ENCODE measurements at regions not wholly inside any gene's neighbourhood (a gene's known extent, or its start where the extent isn't known, plus 50 kb on each side); places are given as distances from the start of the nearest gene placed in this dataset.

GRCh38 chr6:139482287-139482686 is 107.8 kb upstream of the CITED2 start:
- no peak for DNase-seq (ENCODE audit: low read depth in 2 of 2)

GRCh38 chr6:139480356-139481165 is 106.1 kb upstream of the CITED2 start:
- no peak for DNase-seq (ENCODE audit: low read depth in 2 of 2)

GRCh38 chr6:139479433-139480222 is 105.2 kb upstream of the CITED2 start:
- DNase-seq (ENCODE audit: low read depth in 2 of 2) = no peak

DNA sequence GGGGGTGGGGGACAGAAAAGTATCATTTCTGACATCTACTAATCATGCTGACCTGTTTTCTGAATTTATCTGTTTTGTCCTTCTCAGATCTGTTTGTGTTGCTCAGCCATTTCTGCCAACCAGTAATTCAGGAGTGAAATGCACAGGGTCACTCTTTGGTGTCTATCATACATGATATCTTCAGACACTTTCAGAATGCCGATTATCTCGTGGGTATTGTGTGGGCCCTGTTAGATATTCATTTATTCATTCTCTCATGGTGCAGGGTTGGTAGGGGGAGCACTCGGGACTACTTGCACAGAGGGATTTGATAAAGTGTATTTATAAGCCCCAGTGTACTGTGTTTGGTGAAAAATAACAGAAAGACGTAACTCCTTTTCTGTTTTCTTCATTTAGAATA is 101.2 kb upstream of the CITED2 start:
- no peak for DNase-seq (ENCODE audit: low read depth in 2 of 2)

- no peak for DNase-seq (ENCODE audit: low read depth in 2 of 2)
Measured at GRCh38 chr6:139475241-139475640, 100.8 kb upstream of the CITED2 start.

DNA sequence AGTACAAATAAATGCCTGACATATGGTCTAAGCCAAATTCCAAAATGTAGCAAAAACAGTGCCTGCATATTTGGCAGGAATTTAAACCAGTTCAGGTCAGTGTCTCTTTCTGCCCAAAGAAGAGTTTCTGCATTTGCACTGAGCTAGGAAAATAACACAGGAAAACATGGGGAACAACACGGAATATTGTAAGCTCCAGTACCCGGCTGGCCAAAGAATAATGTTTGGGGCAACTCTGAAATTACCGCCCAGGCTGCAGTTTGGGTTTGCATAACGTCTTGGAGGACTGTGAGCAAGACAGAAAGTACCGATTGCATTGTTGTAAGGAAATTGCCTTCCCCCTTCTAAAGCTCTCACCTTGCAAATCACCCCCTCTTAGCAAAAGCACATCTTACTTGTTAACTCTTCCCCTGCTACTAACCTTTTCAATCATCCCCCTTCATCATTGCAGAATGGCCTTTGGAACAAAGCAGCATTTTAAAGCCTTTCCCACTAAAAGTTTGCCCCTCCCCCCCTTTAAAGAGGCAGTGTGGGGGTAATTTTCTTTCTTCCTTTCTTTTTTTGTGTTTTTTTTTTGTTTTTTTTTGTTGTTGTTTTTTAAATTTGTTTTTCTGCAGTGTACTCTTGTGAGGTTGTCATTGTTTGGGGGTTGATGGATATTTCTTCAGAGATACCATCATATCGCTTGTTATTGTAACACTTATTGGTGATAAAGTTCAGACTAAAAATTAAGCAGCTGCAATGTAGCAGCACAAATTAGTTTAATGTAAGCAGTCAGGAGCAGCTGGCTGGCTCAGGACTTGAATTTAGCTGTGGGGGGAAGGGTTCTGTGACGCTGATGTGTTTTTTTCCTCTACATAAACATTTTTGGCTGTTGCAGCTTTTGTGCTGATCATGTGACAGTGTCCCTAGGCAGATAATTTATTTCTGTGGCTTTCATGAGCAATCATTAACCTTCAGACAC is 100.0 kb upstream of the CITED2 start:
- DNase-seq (ENCODE audit: low read depth in 2 of 2) = no peak

DNA sequence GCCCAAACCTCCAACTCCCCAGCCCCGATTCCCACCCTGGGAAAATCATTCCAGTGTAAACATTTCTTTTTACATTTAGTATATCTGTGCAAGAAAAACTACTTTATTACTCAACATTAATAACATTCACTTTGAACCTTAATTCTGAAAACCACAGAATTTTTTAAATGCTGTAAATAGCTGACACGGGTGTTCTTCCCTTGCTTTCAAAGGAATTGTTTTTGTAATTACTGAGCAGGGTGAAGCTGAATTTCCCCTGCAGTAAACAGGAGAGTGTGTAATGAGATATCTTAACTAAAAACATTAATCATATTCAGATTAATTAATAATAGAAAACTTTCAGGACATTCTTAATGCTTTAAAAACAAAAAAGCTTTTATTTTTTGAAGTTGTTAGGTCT is 99.3 kb upstream of the CITED2 start:
- no peak for DNase-seq (ENCODE audit: low read depth in 2 of 2)

DNA sequence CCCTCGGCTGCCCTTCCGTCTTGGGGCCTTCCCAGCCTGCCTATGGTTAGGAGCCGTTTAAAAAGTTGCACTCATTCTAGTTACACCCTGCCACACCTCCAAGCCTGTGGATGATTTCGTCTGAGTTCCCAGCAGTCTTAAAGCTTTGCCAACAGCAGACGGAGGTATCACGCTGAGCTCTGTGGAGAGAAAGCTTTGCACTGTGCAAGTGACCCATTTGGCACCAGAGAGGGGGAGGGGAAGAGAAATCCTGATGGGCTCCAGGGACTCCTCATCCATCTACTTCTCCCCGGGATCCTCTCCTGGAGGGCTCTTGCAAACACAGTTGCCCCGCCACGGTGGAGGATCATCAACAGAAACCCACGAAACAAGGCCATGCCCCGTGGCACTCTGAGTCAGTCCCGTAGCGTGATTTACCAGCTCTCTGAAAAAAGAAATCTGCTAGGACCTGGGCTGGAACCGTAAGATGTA is 98.8 kb upstream of the CITED2 start:
- DNase-seq (ENCODE audit: low read depth in 2 of 2) = no peak

- no peak for DNase-seq (ENCODE audit: low read depth in 2 of 2)
Measured at GRCh38 chr6:139472351-139473015, 98.0 kb upstream of the CITED2 start.

DNA sequence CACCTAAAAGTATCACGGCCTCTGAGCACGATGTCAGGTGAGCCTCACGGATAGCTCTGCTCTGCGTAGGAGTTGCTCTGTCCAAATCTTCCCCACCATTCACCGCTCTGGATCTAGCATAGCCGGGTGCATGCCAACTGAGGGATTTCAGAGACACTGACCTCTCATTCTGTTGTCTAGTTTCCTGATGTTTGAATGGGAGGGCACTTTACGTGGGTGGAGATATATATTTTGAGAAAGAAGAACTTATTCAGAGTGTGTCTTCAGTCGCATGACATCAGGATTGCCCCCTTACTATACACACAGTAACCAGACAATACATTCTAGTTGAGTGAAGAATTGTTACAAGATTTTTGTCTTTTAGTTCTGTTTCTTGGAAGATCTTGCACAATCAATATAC is 96.5 kb upstream of the CITED2 start:
- DNase-seq (ENCODE audit: low read depth in 2 of 2) = no peak

- DNase-seq (ENCODE audit: low read depth in 2 of 2) = no peak
Measured at GRCh38 chr6:139468178-139468819, 93.9 kb upstream of the CITED2 start.

DNA sequence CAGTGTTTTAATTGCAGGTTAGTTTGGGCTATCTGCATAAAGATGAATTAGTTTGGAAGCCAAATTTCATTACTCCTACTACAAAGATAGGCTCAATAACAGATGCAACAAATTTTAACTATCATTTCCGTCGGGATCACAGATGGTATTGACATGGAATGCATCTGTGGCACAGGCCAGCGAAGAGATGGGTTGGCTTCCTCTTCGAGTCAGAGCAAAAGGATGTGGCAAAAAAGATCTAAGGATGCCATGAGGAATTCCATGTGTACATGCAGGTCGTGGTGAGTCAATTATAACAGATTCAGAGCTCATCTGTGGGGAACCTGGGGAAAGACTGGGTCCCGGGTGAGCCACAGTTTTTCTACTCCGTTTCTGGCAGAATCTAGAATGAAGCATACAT is 83.0 kb upstream of the CITED2 start:
- no peak for DNase-seq (ENCODE audit: low read depth in 2 of 2)

DNA sequence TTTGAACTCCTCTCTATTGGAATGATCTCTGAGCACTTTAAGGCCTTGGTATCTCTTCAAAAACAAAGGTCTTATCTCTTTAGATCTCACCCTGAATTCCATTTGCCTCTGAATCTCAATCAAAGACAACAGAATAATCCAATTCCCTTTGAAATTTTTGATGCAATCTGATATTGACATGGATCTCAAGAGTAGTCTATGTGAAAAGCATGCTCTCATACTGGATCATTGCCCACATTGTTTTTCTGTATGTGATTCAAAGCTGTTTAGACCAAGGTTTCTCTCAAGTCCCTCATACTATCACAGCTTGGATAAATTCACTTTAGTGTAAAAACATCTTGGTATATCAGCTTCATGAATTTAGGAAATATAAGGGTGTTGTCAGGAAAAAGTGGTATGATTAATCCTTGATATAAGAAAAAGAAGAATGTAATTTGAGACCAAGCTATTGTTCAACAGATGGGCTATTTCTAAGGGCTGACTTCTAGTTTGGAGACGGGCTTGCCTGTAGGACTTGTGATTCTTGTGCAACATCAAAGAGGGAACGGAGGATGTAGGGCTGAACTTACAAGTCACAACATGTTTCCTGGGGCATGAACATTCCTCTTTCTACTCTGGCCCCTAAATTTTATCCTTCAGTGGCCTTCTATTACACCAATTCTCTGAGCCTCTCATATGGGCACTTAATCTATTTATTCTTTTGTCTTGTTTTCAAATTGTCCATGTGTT is 77.9 kb upstream of the CITED2 start:
- no peak for DNase-seq (ENCODE audit: low read depth in 2 of 2)

DNA sequence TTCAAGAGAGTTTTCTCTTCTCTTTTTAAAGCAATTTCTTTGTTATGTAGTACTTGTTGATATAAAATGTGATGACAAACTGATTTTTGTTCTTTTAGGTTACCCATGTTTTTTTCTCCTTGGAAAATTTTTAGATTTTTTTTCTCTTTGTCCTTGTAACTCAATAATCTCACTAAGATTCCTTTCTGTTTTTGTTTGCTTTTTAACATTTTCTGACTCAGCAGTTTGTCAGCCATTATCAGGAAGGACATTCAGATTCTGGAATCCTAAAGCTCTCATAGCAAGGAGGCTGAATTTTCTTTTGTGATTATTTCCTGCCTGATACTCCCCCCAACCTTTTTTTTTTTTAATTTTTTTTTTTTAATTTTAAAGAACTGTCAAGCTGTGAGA is 75.2 kb upstream of the CITED2 start:
- no peak for DNase-seq (ENCODE audit: low read depth in 2 of 2)

DNA sequence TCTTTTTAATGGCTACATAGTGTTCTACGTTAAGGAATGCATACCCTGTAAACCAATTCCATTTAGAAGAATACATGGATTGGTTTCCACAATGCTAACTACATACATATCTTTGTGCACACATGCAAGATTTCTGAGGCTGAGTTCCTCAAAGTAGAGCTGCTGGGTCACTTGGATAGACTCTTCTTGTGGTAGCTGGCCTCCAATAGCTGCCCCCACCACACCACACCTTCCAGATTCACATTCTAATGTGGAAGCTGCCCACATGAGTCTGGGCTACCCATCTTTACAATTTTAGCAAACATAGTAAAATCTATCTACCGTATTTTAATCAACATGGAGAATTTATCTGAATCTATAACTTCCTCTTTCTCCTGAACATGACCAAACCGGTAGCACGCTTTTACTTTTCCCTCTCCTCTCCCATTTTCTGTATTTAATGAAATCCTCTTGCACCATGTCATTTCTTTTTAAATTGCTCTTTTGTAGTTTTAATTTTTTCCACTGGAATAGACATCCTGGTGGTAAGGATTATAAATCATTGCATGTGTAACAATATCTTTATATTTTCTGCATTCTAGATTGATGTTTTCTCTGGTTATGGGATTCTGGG is 74.7 kb upstream of the CITED2 start:
- no peak for DNase-seq (ENCODE audit: low read depth in 2 of 2)

- DNase-seq (ENCODE audit: low read depth in 2 of 2) = no peak
Measured at GRCh38 chr6:139448051-139448649, 73.7 kb upstream of the CITED2 start.

- DNase-seq (ENCODE audit: low read depth in 2 of 2) = no peak
Measured at GRCh38 chr6:139447656-139447975, 73.2 kb upstream of the CITED2 start.

GRCh38 chr6:139446768-139447655 is 72.6 kb upstream of the CITED2 start:
- DNase-seq (ENCODE audit: low read depth in 2 of 2) = no peak
